ENCODE measurements at regions not wholly inside any gene's neighbourhood (a gene's known extent, or its start where the extent isn't known, plus 50 kb on each side); places are given as distances from the start of the nearest gene placed in this dataset.

DNA sequence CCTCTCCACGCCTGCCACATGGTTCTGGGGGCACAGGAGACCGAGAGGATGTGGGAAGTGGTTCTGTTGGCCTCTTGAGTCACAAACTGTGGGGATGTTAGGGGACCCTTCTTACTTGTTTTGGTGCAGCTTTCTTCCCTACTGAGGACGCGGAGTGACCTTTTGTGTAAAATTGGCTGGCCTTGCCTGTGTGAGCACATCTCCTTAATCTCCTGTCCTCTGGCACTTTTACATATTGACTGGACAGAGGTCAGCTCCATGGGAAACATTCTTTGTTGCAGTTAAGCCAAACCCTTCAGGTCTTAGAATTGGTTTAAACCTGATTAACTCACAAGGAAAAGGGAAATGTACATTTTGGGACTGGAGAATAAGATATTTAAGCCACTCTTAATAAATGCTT lies 51.2 kb upstream of the TENM4 start:
- Histone ChIP-seq H3K79me2 (ENCODE audit: control insufficient read depth, insufficient read depth, low read length) (no peaks in the 10 kb centered on the region), H3K9me3 (replicated peaks; ENCODE audit: control insufficient read depth, insufficient read depth, low read length) (no peaks in the 10 kb centered on the region), H3K4me2 (ENCODE audit: control insufficient read depth, insufficient read depth) (no peak overlapping the region), H3K27me3 (replicated peaks in 1 of 2; ENCODE audit: control insufficient read depth in 2 of 2, insufficient read depth in 2 of 2, low read length in 1 of 2) (no peaks in the 10 kb centered on the region), H3K9ac (ENCODE audit: control insufficient read depth, insufficient read depth, low read length) (no peak overlapping the region), H4K20me1 (ENCODE audit: control insufficient read depth, insufficient read depth) (no peaks in the 10 kb centered on the region), H3K4me3 (no peak overlapping the region), H3K27ac (ENCODE audit: control insufficient read depth, insufficient read depth) (no peak overlapping the region), H3K4me1 (ENCODE audit: control insufficient read depth, insufficient read depth, low read length) (no peaks in the 10 kb centered on the region), H3K36me3 (ENCODE audit: control insufficient read depth in 2 of 2, insufficient read depth in 2 of 2, low read length in 1 of 2) (no peaks in the 10 kb centered on the region), H2AFZ (ENCODE audit: control insufficient read depth, low read depth, low read length) (no peak overlapping the region)
- SMC1A ChIA-PET (ENCODE audit: uncharacterized antibody, unreplicated experiment): interaction anchor here (0.8 to 7.7 kb wide), 7 partner anchors 10 to 846 kb away, joined by 3 to 127 read pairs (median 6); no protein-coding TSS in a partner anchor
- RAD21 ChIA-PET (ENCODE audit: unreplicated experiment): interaction anchor here (0.8 to 5.3 kb wide), 7 partner anchors 10 to 847 kb away, joined by 3 to 72 read pairs (median 5); no protein-coding TSS in a partner anchor
- TF ChIP-seq MTA3 (IDR thresholded peaks at IDR 0.05; ENCODE audit: borderline replicate concordance, low read length) (no peak), LARP7 (IDR thresholded peaks at IDR 0.05) (no peak), RUNX3 (IDR thresholded peaks at IDR 0.05; ENCODE audit: low read length) (no peak), RAD51 (IDR thresholded peaks at IDR 0.05) (no peak), SREBF2 (IDR thresholded peaks at IDR 0.05; ENCODE audit: low read length) (no peak), HCFC1 (IDR thresholded peaks at IDR 0.05; ENCODE audit: low read length) (no peak), POLR2AphosphoS2 (IDR thresholded peaks at IDR 0.05; ENCODE audit: low read depth, low read length) (no peak), SP1 (IDR thresholded peaks at IDR 0.05; ENCODE audit: low read depth, low read length) (no peak), CREM (IDR thresholded peaks at IDR 0.05; ENCODE audit: low read depth) (no peak), STAT1 (conservative IDR thresholded peaks at IDR 0.05) (no peak), BACH1 (IDR thresholded peaks at IDR 0.05; ENCODE audit: borderline replicate concordance) (no peak), MXI1 (IDR thresholded peaks at IDR 0.05; ENCODE audit: low read depth, low read length) (no peak), HDAC2 (IDR thresholded peaks at IDR 0.05) (no peak)
- TF ChIP-seq, protein P1, sequence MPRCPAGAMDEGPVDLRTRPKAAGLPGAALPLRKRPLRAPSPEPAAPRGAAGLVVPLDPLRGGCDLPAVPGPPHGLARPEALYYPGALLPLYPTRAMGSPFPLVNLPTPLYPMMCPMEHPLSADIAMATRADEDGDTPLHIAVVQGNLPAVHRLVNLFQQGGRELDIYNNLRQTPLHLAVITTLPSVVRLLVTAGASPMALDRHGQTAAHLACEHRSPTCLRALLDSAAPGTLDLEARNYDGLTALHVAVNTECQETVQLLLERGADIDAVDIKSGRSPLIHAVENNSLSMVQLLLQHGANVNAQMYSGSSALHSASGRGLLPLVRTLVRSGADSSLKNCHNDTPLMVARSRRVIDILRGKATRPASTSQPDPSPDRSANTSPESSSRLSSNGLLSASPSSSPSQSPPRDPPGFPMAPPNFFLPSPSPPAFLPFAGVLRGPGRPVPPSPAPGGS (IDR thresholded peaks at IDR 0.05; ENCODE audit: borderline replicate concordance, insufficient read depth, low read depth, low read length, poor library complexity, severe bottlenecking): no peak
- TF ChIP-seq, protein P2, sequence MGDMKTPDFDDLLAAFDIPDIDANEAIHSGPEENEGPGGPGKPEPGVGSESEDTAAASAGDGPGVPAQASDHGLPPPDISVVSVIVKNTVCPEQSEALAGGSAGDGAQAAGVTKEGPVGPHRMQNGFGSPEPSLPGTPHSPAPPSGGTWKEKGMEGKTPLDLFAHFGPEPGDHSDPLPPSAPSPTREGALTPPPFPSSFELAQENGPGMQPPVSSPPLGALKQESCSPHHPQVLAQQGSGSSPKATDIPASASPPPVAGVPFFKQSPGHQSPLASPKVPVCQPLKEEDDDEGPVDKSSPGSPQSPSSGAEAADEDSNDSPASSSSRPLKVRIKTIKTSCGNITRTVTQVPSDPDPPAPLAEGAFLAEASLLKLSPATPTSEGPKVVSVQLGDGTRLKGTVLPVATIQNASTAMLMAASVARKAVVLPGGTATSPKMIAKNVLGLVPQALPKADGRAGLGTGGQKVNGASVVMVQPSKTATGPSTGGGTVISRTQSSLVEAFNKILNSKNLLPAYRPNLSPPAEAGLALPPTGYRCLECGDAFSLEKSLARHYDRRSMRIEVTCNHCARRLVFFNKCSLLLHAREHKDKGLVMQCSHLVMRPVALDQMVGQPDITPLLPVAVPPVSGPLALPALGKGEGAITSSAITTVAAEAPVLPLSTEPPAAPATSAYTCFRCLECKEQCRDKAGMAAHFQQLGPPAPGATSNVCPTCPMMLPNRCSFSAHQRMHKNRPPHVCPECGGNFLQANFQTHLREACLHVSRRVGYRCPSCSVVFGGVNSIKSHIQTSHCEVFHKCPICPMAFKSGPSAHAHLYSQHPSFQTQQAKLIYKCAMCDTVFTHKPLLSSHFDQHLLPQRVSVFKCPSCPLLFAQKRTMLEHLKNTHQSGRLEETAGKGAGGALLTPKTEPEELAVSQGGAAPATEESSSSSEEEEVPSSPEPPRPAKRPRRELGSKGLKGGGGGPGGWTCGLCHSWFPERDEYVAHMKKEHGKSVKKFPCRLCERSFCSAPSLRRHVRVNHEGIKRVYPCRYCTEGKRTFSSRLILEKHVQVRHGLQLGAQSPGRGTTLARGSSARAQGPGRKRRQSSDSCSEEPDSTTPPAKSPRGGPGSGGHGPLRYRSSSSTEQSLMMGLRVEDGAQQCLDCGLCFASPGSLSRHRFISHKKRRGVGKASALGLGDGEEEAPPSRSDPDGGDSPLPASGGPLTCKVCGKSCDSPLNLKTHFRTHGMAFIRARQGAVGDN (IDR thresholded peaks at IDR 0.05): no peak
- no peak for DNase-seq (ENCODE audit: low read depth, low spot score)
- intact Hi-C loops (cut with micrococcal nuclease; ENCODE audit: unreplicated experiment) (no loop called here), in situ Hi-C loops (cut with MboI) (loop anchor here (25.0 kb wide), 1 partner anchor 855 kb away; no protein-coding TSS in a partner anchor)
- CTCF ChIA-PET: interaction anchor here (0.7 to 10.2 kb wide), 9 partner anchors 10 to 359 kb away, joined by 3 to 230 read pairs (median 9); no protein-coding TSS in a partner anchor
- POLR2A ChIA-PET: no interaction called here
- WGBS (ENCODE audit: insufficient coverage, insufficient replicate concordance, low lambda C conversion rate, missing lambda C conversion rate): 48% methylated on average over 4 of the region's 4 CpGs
- FAIRE-seq: no peak
- no peak for ATAC-seq
- no TSS peak for BruUV-seq (replicated peaks)
